Muscle layer of duodenum (tissue), 2 donors: ENCODE measurements at regions not wholly inside any gene's neighbourhood (a gene's known extent, or its start where the extent isn't known, plus 50 kb on each side); places are given as distances from the start of the nearest gene placed in this dataset.

Source experiments
- H3K27ac ChIP-seq: one replicate; pipeline ENCODE4 v1.7.0; 2013; ENCODE audit warnings: mild to moderate bottlenecking, low read length
- H3K27me3 ChIP-seq: one replicate; pipeline ENCODE4 v1.7.0; 2013; ENCODE audit warnings: low read depth, mild to moderate bottlenecking, control low read depth, low read length
- H3K36me3 ChIP-seq, 2 donors: one replicate each; pipeline ENCODE4 v1.7.0; 2013; ENCODE audit warnings: low read length in 2 of 2, control low read depth in 1 of 2, mild to moderate bottlenecking in 1 of 2; ENCODE audit not compliant: insufficient read depth in 2 of 2, control insufficient read depth in 1 of 2
- H3K4me1 ChIP-seq, 2 donors: one replicate each; pipeline ENCODE4 v1.7.0; 2013; ENCODE audit warnings: low read length in 2 of 2, mild to moderate bottlenecking in 2 of 2, control low read depth in 1 of 2, moderate library complexity in 1 of 2; ENCODE audit not compliant: insufficient read depth in 2 of 2, control insufficient read depth in 1 of 2
- H3K4me3 ChIP-seq, 2 donors: one replicate each; pipeline ENCODE4 v1.7.0; 2013; ENCODE audit warnings: low read length in 2 of 2, low read depth in 1 of 2, mild to moderate bottlenecking in 1 of 2
- H3K9me3 ChIP-seq, 2 donors: one replicate each; pipeline ENCODE4 v1.7.0; 2013; ENCODE audit warnings: low read length in 2 of 2, control low read depth in 1 of 2, mild to moderate bottlenecking in 1 of 2; ENCODE audit not compliant: control insufficient read depth in 1 of 2
- donor health status: healthy.

- no peaks in the 10 kb centered on the region for H3K36me3 ChIP-seq
- H3K27me3 ChIP-seq: no peaks in the 10 kb centered on the region
- H3K9me3 ChIP-seq: no peaks in the 10 kb centered on the region
- peak overlapping the region; percentile 27 for H3K27ac ChIP-seq
- H3K4me3 ChIP-seq: no peak overlapping the region
- no peaks in the 10 kb centered on the region for H3K4me1 ChIP-seq
Measured at GRCh38 chr2:41859615-41860514, 188.0 kb upstream of the PKDCC start.

DNA sequence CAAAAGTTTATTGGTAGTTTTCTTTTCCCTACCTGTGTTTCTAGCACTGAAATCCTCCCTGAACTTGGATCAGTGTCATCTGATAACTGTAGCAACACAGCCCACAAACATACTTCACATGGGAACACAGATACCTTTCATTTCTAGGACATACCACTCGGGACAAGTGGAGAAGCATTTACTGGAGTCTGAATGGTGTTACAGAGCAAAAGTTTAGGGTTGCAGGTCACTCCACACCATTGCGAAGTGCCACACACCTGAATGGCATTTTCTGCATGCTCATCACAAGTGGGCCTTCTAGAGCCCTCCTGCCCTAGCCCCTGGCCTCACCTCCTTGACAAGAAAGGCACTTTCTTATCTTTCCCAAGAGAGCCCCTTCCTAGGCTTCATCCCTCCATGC lies 184.8 kb upstream of the PKDCC start:
- Histone ChIP-seq H3K27ac (no peak overlapping the region), H3K36me3 (no peaks in the 10 kb centered on the region), H3K4me1 (no peaks in the 10 kb centered on the region), H3K9me3 (no peaks in the 10 kb centered on the region), H3K27me3 (no peaks in the 10 kb centered on the region), H3K4me3 (no peak overlapping the region)

GRCh38 chr2:41865263-41865662 lies 182.6 kb upstream of the PKDCC start:
- Histone ChIP-seq H3K9me3 (no peaks in the 10 kb centered on the region), H3K36me3 (no peaks in the 10 kb centered on the region), H3K27me3 (no peaks in the 10 kb centered on the region), H3K4me1 (no peaks in the 10 kb centered on the region), H3K27ac (no peak overlapping the region), H3K4me3 (no peak overlapping the region)

- no peaks in the 10 kb centered on the region for H3K27me3 ChIP-seq
- H3K9me3 ChIP-seq: no peaks in the 10 kb centered on the region
- no peak overlapping the region for H3K27ac ChIP-seq
- H3K4me1 ChIP-seq: no peaks in the 10 kb centered on the region
- no peak overlapping the region for H3K4me3 ChIP-seq
- no peaks in the 10 kb centered on the region for H3K36me3 ChIP-seq
Measured at GRCh38 chr2:41867553-41867952, 180.3 kb upstream of the PKDCC start.

DNA sequence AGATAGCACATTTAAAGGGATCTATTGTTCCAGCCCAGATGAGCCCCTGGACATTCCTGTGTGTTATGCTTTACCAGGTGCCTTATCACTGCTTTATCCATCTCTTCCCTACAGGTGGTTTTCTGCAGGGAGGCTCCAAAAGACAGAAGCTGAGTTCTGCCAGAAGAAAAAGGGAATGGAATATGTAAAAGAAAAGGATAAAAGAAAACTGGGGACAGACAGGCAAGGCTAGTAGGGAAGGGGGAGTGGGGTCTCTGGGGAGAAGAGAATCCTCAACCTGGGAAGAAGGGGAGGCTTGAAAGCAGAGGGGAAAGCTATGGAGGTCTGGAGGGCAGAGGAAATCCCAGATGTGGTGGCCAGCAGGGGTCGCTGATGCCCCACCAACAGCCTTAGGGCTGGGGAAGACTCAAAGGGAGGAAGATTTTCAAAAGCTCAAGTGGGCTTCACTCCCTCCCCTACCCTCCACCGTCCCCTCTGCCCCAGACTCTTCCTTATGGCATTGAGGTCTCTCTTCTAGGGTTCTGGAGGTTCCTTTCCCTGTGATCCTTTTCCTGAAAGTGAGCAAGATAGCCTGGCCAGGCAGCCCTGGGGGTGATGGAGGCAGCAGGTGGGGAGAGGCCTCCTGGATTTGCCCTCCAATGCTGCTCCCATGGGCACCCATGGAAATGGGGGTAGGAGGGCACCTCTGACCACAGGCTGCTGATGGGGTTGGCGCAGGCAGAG lies 178.1 kb upstream of the PKDCC start:
- Histone ChIP-seq H3K27ac (no peak overlapping the region), H3K9me3 (no peaks in the 10 kb centered on the region), H3K36me3 (no peaks in the 10 kb centered on the region), H3K4me1 (peaks cover 0 to 4% of the 10 kb centered on the region in 2 donors), H3K27me3 (no peaks in the 10 kb centered on the region), H3K4me3 (no peak overlapping the region)

DNA sequence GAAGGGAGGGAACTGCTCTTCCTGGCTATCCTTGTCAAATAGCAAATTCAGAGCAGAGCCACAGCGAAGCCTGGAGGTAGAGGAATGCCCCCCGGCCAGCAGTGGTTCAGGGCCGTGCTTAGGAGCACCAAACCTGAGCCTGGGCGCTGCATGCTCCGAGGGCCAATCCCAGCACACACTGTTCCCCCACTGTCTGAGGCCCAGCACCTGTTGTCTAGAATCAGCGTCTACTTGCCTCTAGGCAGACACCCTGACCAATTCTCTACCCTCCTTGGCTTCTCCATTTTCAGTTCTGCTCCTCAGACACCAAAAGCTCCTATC lies 177.6 kb upstream of the PKDCC start:
- no peak overlapping the region for H3K27ac ChIP-seq
- peaks cover 0 to 4% of the 10 kb centered on the region in 2 donors for H3K4me1 ChIP-seq
- no peak overlapping the region for H3K4me3 ChIP-seq
- no peaks in the 10 kb centered on the region for H3K9me3 ChIP-seq
- no peaks in the 10 kb centered on the region for H3K27me3 ChIP-seq
- no peaks in the 10 kb centered on the region for H3K36me3 ChIP-seq

DNA sequence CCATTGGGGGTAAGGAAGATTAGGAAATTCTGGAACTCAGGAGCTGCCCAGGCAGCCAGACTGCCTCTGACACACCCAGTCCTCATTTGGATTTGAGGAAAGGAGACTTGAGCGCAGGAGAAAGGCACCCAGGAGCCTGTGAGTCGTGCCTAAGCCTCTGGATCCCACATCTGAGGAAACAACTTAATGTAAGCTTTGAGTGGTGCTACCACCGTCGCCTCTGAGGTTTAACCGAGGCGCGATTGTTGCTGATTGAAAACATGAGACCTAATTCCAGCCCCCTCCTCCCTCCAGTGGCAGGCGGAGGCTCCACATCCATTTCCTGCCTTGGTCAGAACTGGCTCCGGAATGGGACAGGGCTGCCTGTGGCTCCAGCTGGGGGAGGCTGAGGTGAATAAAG lies 176.7 kb upstream of the PKDCC start:
- H3K9me3 ChIP-seq: no peaks in the 10 kb centered on the region
- H3K36me3 ChIP-seq: no peaks in the 10 kb centered on the region
- no peak overlapping the region for H3K27ac ChIP-seq
- H3K4me1 ChIP-seq: peaks cover 0 to 4% of the 10 kb centered on the region in 2 donors
- H3K27me3 ChIP-seq: no peaks in the 10 kb centered on the region
- no peak overlapping the region for H3K4me3 ChIP-seq

DNA sequence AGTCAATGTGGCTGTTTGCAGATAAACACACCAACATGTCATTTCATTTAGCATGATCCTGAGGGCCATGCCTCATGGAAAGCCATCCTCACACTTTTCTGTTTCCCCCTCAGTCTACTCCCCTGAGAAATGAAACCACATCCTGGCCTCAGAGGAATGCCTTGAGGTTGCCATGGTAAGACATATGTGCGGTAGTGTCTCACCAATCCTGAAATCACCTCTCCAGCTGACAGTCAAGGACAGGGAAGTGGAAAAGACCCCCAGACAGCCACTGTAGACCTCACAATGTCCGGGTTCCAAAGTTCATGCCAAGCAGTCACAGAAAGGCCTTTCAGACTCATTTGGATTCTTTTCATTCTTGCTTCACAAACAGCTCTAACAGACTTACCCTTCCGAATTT lies 175.2 kb upstream of the PKDCC start:
- Histone ChIP-seq H3K27me3 (no peaks in the 10 kb centered on the region), H3K27ac (no peak overlapping the region), H3K36me3 (no peaks in the 10 kb centered on the region), H3K9me3 (no peaks in the 10 kb centered on the region), H3K4me3 (no peak overlapping the region), H3K4me1 (peaks cover 0 to 4% of the 10 kb centered on the region in 2 donors)

- H3K4me1 ChIP-seq: peaks cover 0 to 6% of the 10 kb centered on the region in 2 donors
- H3K9me3 ChIP-seq: no peaks in the 10 kb centered on the region
- H3K4me3 ChIP-seq: no peak overlapping the region
- H3K27ac ChIP-seq: no peak overlapping the region
- H3K36me3 ChIP-seq: no peaks in the 10 kb centered on the region
- H3K27me3 ChIP-seq: no peaks in the 10 kb centered on the region
Measured at GRCh38 chr2:41873102-41874031, 174.5 kb upstream of the PKDCC start.

GRCh38 chr2:41877114-41877678 lies 170.6 kb upstream of the PKDCC start:
- Histone ChIP-seq H3K27ac (no peak overlapping the region), H3K4me3 (no peak overlapping the region), H3K27me3 (no peaks in the 10 kb centered on the region)

DNA sequence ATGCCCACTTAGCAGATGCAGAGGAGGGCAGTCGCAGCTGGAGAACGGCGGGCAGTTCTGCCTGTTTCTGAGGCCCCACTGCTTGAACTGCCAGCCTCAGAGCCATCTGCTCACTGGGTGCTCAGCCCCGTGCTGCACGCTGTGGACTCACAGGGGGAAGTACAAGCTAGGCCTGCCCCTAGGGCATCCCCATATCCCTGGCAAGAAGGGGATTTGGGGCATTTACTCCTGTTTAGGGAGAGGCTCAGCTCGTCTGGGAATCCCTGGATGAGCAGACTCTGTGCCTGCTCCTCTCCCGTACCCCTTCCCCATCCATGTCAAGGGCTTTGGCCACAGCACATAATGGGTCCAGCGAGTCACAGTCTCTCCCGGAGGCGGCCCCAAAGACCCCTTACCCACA lies 169.8 kb upstream of the PKDCC start:
- no peaks in the 10 kb centered on the region for H3K36me3 ChIP-seq
- H3K9me3 ChIP-seq: no peaks in the 10 kb centered on the region
- no peak overlapping the region for H3K27ac ChIP-seq
- H3K4me1 ChIP-seq: peaks cover 3 to 31% of the 10 kb centered on the region in 2 donors
- no peak overlapping the region for H3K4me3 ChIP-seq
- H3K27me3 ChIP-seq: no peaks in the 10 kb centered on the region

More at GRCh38 chr2:41877114-41877678, 170.6 kb upstream of the PKDCC start:
- Histone ChIP-seq H3K9me3 (no peaks in the 10 kb centered on the region), H3K4me1 (peaks cover 3 to 31% of the 10 kb centered on the region in 2 donors), H3K36me3 (no peaks in the 10 kb centered on the region)
